Fibroblast of villous mesenchyme (primary cell): ENCODE measurements at regions not wholly inside any gene's neighbourhood (a gene's known extent, or its start where the extent isn't known, plus 50 kb on each side); places are given as distances from the start of the nearest gene placed in this dataset.

Source experiments
- DNase-seq: peaks from one replicate; pipeline ENCODE4 v3.0.0-alpha.2; 2010; ENCODE audit warnings: low read depth
- H3K4me3 ChIP-seq: 2 replicates; pipeline ENCODE4 v1.5.1; 2011; ENCODE audit warnings: low read depth, mild to moderate bottlenecking, low read length
- CTCF ChIP-seq: IDR thresholded peaks from 2 replicates; pipeline ENCODE4 v1.5.1; 2012; ENCODE audit warnings: low read depth, mild to moderate bottlenecking, low read length; ENCODE audit not compliant: insufficient read depth

GRCh38 chr3:104137116-104137515 lies 1229.6 kb upstream of the ALCAM start:
- no peak for TF ChIP-seq CTCF
- no peak for DNase-seq
- no peak overlapping the region for H3K4me3 ChIP-seq

- no peak for TF ChIP-seq CTCF
- no peak overlapping the region for H3K4me3 ChIP-seq
- no peak for DNase-seq
Observed at GRCh38 chr3:104145164-104145563, 1221.5 kb upstream of the ALCAM start.

GRCh38 chr3:104149154-104149553 lies 1217.6 kb upstream of the ALCAM start:
- H3K4me3 ChIP-seq, result no peak overlapping the region
- DNase-seq, result no peak
- TF ChIP-seq CTCF, result no peak

GRCh38 chr3:104150724-104151123 lies 1216.0 kb upstream of the ALCAM start:
- TF ChIP-seq CTCF, result no peak
- no peak overlapping the region for H3K4me3 ChIP-seq
- DNase-seq, result no peak

- no peak overlapping the region for H3K4me3 ChIP-seq
- TF ChIP-seq CTCF, result no peak
- no peak for DNase-seq
Observed at GRCh38 chr3:104154896-104155295, 1211.8 kb upstream of the ALCAM start.

GRCh38 chr3:104165866-104166265 lies 1200.8 kb upstream of the ALCAM start:
- H3K4me3 ChIP-seq, result no peak overlapping the region
- no peak for TF ChIP-seq CTCF
- no peak for DNase-seq

GRCh38 chr3:104168386-104168785 lies 1198.3 kb upstream of the ALCAM start:
- H3K4me3 ChIP-seq, result no peak overlapping the region
- DNase-seq, result no peak
- no peak for TF ChIP-seq CTCF
